ENCODE measurements at regions not wholly inside any gene's neighbourhood (a gene's known extent, or its start where the extent isn't known, plus 50 kb on each side); places are given as distances from the start of the nearest gene placed in this dataset.

DNA sequence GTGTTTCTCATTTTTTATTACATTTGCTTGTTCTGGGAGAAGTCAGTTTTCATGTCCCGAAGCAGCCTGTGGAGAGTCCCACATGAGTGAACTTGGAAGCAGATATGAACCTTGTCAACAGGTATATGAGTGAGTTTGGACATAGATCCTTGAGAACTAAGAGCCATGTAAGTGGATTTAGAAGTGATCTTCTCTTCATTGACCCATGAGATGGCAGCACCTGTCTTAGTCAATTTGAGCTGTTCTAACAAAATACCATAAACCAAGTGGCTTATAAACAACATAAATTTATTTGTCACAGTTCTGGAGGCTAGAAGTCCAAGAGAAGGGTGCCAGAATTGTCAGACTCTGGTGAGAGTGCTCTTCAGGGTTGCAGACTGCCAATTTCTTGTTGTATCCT lies 1043.8 kb downstream of the ADGRL3 start:
- 80 to 100% methylated on average over 1 of the region's 1 CpG for WGBS, 2 experiments (ENCODE audit: insufficient coverage in 1 of 2, insufficient read length in 1 of 2)

GRCh38 chr4:62235911-62236310 lies 1035.8 kb downstream of the ADGRL3 start:
- Mint-ChIP-seq H3K27me3 (ENCODE audit: insufficient read depth) (no peaks in the 10 kb centered on the region), H3K4me3 (no peak overlapping the region), H3K9me3 (no peaks in the 10 kb centered on the region), H3K27ac (no peak overlapping the region), H3K4me1 (no peaks in the 10 kb centered on the region), H3K36me3 (ENCODE audit: low read depth) (no peaks in the 10 kb centered on the region)
- H3K4me3 ChIP-seq (ENCODE audit: low read length), result no peak overlapping the region
- no peaks in the 10 kb centered on the region for H3K9me3 ChIP-seq (ENCODE audit: control insufficient read depth, low read length)
- no peaks in the 10 kb centered on the region for H3K36me3 ChIP-seq (ENCODE audit: control insufficient read depth, insufficient read depth, low read length)
- no peak for DNase-seq
- H3K27ac ChIP-seq (ENCODE audit: low read depth, low read length), result no peak overlapping the region
- H3K27me3 ChIP-seq (ENCODE audit: control insufficient read depth, insufficient read depth, low read length, poor library complexity, severe bottlenecking), result no peaks in the 10 kb centered on the region
- H3K4me1 ChIP-seq (ENCODE audit: control insufficient read depth, insufficient read depth, low read length), result no peaks in the 10 kb centered on the region
- 90 to 91% methylated on average over 4 of the region's 4 CpGs for WGBS, 2 experiments (ENCODE audit: insufficient coverage in 1 of 2, insufficient read length in 1 of 2)
- no peak overlapping the region for H3K9ac ChIP-seq (ENCODE audit: extremely low read depth, low read length, poor library complexity, severe bottlenecking)
- no peak for TF ChIP-seq CTCF (conservative IDR thresholded peaks at IDR 0.05)

More for the DNA sequence above, 1043.8 kb downstream of the ADGRL3 start:
- Mint-ChIP-seq H3K27ac (no peak overlapping the region), H3K9me3 (no peaks in the 10 kb centered on the region), H3K36me3 (ENCODE audit: low read depth) (no peaks in the 10 kb centered on the region), H3K27me3 (ENCODE audit: insufficient read depth) (peaks cover 6% of the 10 kb centered on the region), H3K4me3 (no peak overlapping the region), H3K4me1 (peaks cover 1% of the 10 kb centered on the region)
- DNase-seq, result no peak
- Histone ChIP-seq H3K27me3 (ENCODE audit: control insufficient read depth, insufficient read depth, low read length, poor library complexity, severe bottlenecking) (peaks cover 9% of the 10 kb centered on the region), H3K9me3 (ENCODE audit: control insufficient read depth, low read length) (no peaks in the 10 kb centered on the region), H3K27ac (ENCODE audit: low read depth, low read length) (no peak overlapping the region), H3K4me3 (ENCODE audit: low read length) (no peak overlapping the region), H3K36me3 (ENCODE audit: control insufficient read depth, insufficient read depth, low read length) (no peaks in the 10 kb centered on the region), H3K4me1 (ENCODE audit: control insufficient read depth, insufficient read depth, low read length) (no peaks in the 10 kb centered on the region), H3K9ac (ENCODE audit: extremely low read depth, low read length, poor library complexity, severe bottlenecking) (no peak overlapping the region)
- TF ChIP-seq CTCF (conservative IDR thresholded peaks at IDR 0.05), result peak; percentile 44

DNA sequence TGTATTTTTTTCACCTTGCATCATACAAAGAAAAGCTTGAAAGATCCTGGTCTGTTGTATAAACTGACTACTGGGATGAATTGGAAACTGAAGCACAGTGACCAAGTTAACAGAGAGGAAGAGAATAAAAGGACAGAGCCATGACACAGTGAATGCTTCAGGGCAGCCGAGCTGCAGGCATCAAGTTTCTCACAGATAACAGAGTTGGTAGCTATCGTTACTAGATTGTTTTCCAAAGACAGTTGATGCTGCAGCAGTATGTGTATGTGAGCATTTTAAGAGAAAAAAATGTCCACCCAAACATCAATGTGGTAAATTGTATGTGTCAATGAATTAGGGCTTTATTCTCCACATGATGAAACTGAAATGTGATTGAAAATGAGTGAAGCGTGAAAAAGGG lies 1032.7 kb downstream of the ADGRL3 start:
- Histone ChIP-seq H3K9ac (ENCODE audit: extremely low read depth, low read length, poor library complexity, severe bottlenecking) (no peak overlapping the region), H3K4me1 (ENCODE audit: control insufficient read depth, insufficient read depth, low read length) (no peaks in the 10 kb centered on the region), H3K27me3 (ENCODE audit: control insufficient read depth, insufficient read depth, low read length, poor library complexity, severe bottlenecking) (no peaks in the 10 kb centered on the region), H3K9me3 (ENCODE audit: control insufficient read depth, low read length) (no peaks in the 10 kb centered on the region), H3K36me3 (ENCODE audit: control insufficient read depth, insufficient read depth, low read length) (no peaks in the 10 kb centered on the region), H3K4me3 (ENCODE audit: low read length) (no peak overlapping the region), H3K27ac (ENCODE audit: low read depth, low read length) (no peak overlapping the region)
- no peaks in the 10 kb centered on the region for H3K36me3 Mint-ChIP-seq (ENCODE audit: low read depth)
- TF ChIP-seq CTCF (conservative IDR thresholded peaks at IDR 0.05), result no peak
- WGBS, 2 experiments (ENCODE audit: insufficient coverage in 1 of 2, insufficient read length in 1 of 2), result 60 to 70% methylated on average over 2 of the region's 3 CpGs
- H3K4me1 Mint-ChIP-seq, result no peaks in the 10 kb centered on the region
- no peak overlapping the region for H3K4me3 Mint-ChIP-seq
- DNase-seq, result no peak
- no peak overlapping the region for H3K27ac Mint-ChIP-seq
- no peaks in the 10 kb centered on the region for H3K9me3 Mint-ChIP-seq
- H3K27me3 Mint-ChIP-seq (ENCODE audit: insufficient read depth), result no peaks in the 10 kb centered on the region
